H1 (cell line): ENCODE measurements at regions not wholly inside any gene's neighbourhood (a gene's known extent, or its start where the extent isn't known, plus 50 kb on each side); places are given as distances from the start of the nearest gene placed in this dataset.

Experiments used
- CTCF ChIA-PET: fragments of 300-600 bp; sonication (Branson Sonifier 250); formaldehyde crosslinking; loops from one replicate; lab custom pipeline; 2021; ENCODE audit not compliant: partially characterized antibody; lab: Charles Lee
- POLR2A ChIA-PET: fragments of 300-600 bp; sonication (Branson Sonifier 250); formaldehyde crosslinking; loops from one replicate; lab custom pipeline; 2021; ENCODE audit warnings: inconsistent platforms; ENCODE audit not compliant: partially characterized antibody; lab: Charles Lee
- DNase-seq, 2 experiments: peaks; one replicate each; pipeline versions ENCODE4 v3.0.0 to v3.0.0-alpha.2; 2010 to 2022; ENCODE audit warnings: low spot score in 2 of 2, low read depth in 1 of 2, mixed read lengths in 1 of 2
- FAIRE-seq: peaks from 2 replicates; lab custom pipeline; 2011; peaks lifted over from hg19 to GRCh38; lab: Jason Lieb, UNC
- H2AFZ ChIP-seq: 2 replicates; pipeline ENCODE4 v1.8.1; 2012; ENCODE audit warnings: low read length, inconsistent platforms
- H2AK5ac ChIP-seq: 2 replicates; pipeline ENCODE4 v1.6.1; 2013; ENCODE audit warnings: low read depth, low read length
- H2BK120ac ChIP-seq: replicated peaks from 2 replicates; pipeline ENCODE3; 2013; ENCODE audit warnings: low read depth, low read length, inconsistent platforms
- H2BK12ac ChIP-seq: 2 replicates; pipeline ENCODE4 v1.6.1; 2013; ENCODE audit warnings: low read depth, low read length
- H2BK15ac ChIP-seq: 2 replicates; pipeline ENCODE4 v1.6.1; 2013; ENCODE audit warnings: low read length
- H2BK20ac ChIP-seq: 2 replicates; pipeline ENCODE4 v1.6.1; 2013; ENCODE audit warnings: low read length
- H2BK5ac ChIP-seq: 2 replicates; pipeline ENCODE4 v1.6.1; 2013; ENCODE audit warnings: low read depth, low read length
- H3K14ac ChIP-seq: 2 replicates; pipeline ENCODE4 v1.6.1; 2013; ENCODE audit warnings: inconsistent platforms; ENCODE audit not compliant: insufficient read length
- H3K18ac ChIP-seq: 2 replicates; pipeline ENCODE4 v1.6.1; 2013; ENCODE audit warnings: low read length; ENCODE audit errors: extremely low read depth
- H3K23ac ChIP-seq: 2 replicates; pipeline ENCODE4 v1.6.1; 2013; ENCODE audit warnings: inconsistent platforms; ENCODE audit not compliant: insufficient read length
- H3K23me2 ChIP-seq: 2 replicates; pipeline ENCODE4 v1.6.1; 2013; ENCODE audit warnings: low read depth, low read length
- H3K27ac ChIP-seq: 2 replicates; pipeline ENCODE4 v1.6.1; 2011; ENCODE audit warnings: low read depth, low read length, inconsistent platforms
- H3K27me3 ChIP-seq, 4 experiments: replicated peaks in 1 of 4; 1 replicate in 1 of 4; 2 replicates in 3 of 4; pipeline versions ENCODE4 v1.6.1 to v1.8.1; 2011 to 2013; ENCODE audit warnings: low read length in 3 of 4, mild to moderate bottlenecking in 3 of 4, inconsistent platforms in 2 of 4, mixed read lengths in 2 of 4, moderate library complexity in 1 of 4; ENCODE audit not compliant: control insufficient read depth in 3 of 4, insufficient read depth in 3 of 4; ENCODE audit errors: extremely low read depth in 1 of 4
- H3K36me3 ChIP-seq, 4 experiments: 2 replicates each; pipeline versions ENCODE4 v1.6.1 to v1.8.1; 2011 to 2013; ENCODE audit warnings: mild to moderate bottlenecking in 4 of 4, low read length in 3 of 4, moderate library complexity in 2 of 4, control low read depth in 1 of 4, inconsistent platforms in 1 of 4; ENCODE audit not compliant: insufficient read depth in 4 of 4, control insufficient read depth in 2 of 4
- H3K4ac ChIP-seq: replicated peaks from 2 replicates; pipeline ENCODE3; 2013; ENCODE audit warnings: low read length, low read depth, mixed read lengths, inconsistent platforms; ENCODE audit not compliant: insufficient read length
- H3K4me1 ChIP-seq, 4 experiments: replicated peaks in 1 of 4; 1 replicate in 1 of 4; 2 replicates in 3 of 4; pipeline versions ENCODE4 v1.6.1 to v1.8.1; 2011 to 2013; ENCODE audit warnings: low read length in 3 of 4, inconsistent platforms in 2 of 4, mixed read lengths in 1 of 4; ENCODE audit not compliant: insufficient read depth in 4 of 4, control insufficient read depth in 3 of 4
- H3K4me2 ChIP-seq, 2 experiments: 2 replicates each; pipeline versions ENCODE4 v1.6.1 to v1.8.1; 2011 to 2013; ENCODE audit warnings: low read depth in 2 of 2, low read length in 2 of 2, control low read depth in 1 of 2, inconsistent platforms in 1 of 2, mild to moderate bottlenecking in 1 of 2; ENCODE audit not compliant: insufficient read depth in 1 of 2
- H3K4me3 ChIP-seq, 4 experiments: fragments of 200-600, 300-600 bp in 1 of 4; sonication (generic), shearing (Covaris generic), sonication (Bioruptor Twin) in 1 of 4; 2 replicates each; pipeline versions ENCODE4 v1.5.1 to v1.8.1; 2011 to 2016; ENCODE audit warnings: low read length in 4 of 4, low read depth in 3 of 4, control low read depth in 2 of 4, inconsistent platforms in 2 of 4, mild to moderate bottlenecking in 2 of 4, mixed read lengths in 1 of 4, moderate library complexity in 1 of 4; ENCODE audit not compliant: insufficient read depth in 2 of 4; ENCODE audit errors: extremely low read depth in 1 of 4
- H3K56ac ChIP-seq: replicated peaks from 2 replicates; pipeline ENCODE3; 2013; ENCODE audit warnings: low read depth, mild to moderate bottlenecking, mixed read lengths, low read length, inconsistent platforms; ENCODE audit not compliant: insufficient read length
- H3K79me1 ChIP-seq: 2 replicates; pipeline ENCODE4 v1.6.1; 2013; ENCODE audit warnings: low read depth, low read length, control low read depth
- H3K79me2 ChIP-seq, 2 experiments: 2 replicates each; pipeline versions ENCODE4 v1.6.1 to v1.8.1; 2012 to 2013; ENCODE audit warnings: low read length in 2 of 2, mild to moderate bottlenecking in 2 of 2, inconsistent platforms in 1 of 2; ENCODE audit not compliant: insufficient read depth in 2 of 2, control insufficient read depth in 1 of 2
- H3K9ac ChIP-seq, 4 experiments: replicated peaks in 1 of 4; 1 replicate in 1 of 4; 2 replicates in 3 of 4; pipeline versions ENCODE4 v1.6.1 to v1.8.1; 2011 to 2013; ENCODE audit warnings: low read depth in 3 of 4, low read length in 3 of 4, control low read depth in 2 of 4, mild to moderate bottlenecking in 2 of 4, moderate library complexity in 2 of 4, inconsistent platforms in 1 of 4; ENCODE audit errors: extremely low read depth in 1 of 4
- H3K9me3 ChIP-seq, 2 experiments: 2 replicates each; pipeline versions ENCODE4 v1.6.1 to v1.8.1; 2012 to 2013; ENCODE audit warnings: mild to moderate bottlenecking in 2 of 2, moderate library complexity in 2 of 2, control low read depth in 1 of 2, inconsistent platforms in 1 of 2, low read depth in 1 of 2, low read length in 1 of 2, mixed read lengths in 1 of 2; ENCODE audit not compliant: insufficient read depth in 2 of 2
- H4K20me1 ChIP-seq, 2 experiments: replicated peaks in 1 of 2; 2 replicates each; pipeline versions ENCODE3 to v1.8.1; 2011 to 2013; ENCODE audit warnings: inconsistent platforms in 2 of 2, low read length in 2 of 2, mild to moderate bottlenecking in 1 of 2; ENCODE audit not compliant: insufficient read depth in 2 of 2, control insufficient read depth in 1 of 2
- H4K5ac ChIP-seq: 2 replicates; pipeline ENCODE4 v1.6.1; 2013; ENCODE audit warnings: low read length, low read depth, mixed read lengths, inconsistent platforms; ENCODE audit not compliant: insufficient read length
- H4K8ac ChIP-seq: 2 replicates; pipeline ENCODE4 v1.8.0; 2013; ENCODE audit warnings: mild to moderate bottlenecking, moderate library complexity, low read length, inconsistent platforms; ENCODE audit not compliant: insufficient read depth; ENCODE audit errors: extremely low read depth
- H4K91ac ChIP-seq: replicated peaks from 2 replicates; pipeline ENCODE3; 2013; ENCODE audit warnings: low read length, mixed read lengths, inconsistent platforms; ENCODE audit not compliant: insufficient read length
- CEBPB ChIP-seq: IDR thresholded peaks from 2 replicates; pipeline ENCODE4 v1.6.1; 2012; ENCODE audit warnings: low read depth, low read length
- CHD1 ChIP-seq: IDR thresholded peaks from 2 replicates; pipeline ENCODE4 v1.6.1; 2012; ENCODE audit warnings: low read depth, low read length, improper control_type of control experiment
- FOSL1 ChIP-seq: IDR thresholded peaks from 2 replicates; pipeline ENCODE4 v1.6.1; 2011; ENCODE audit warnings: mild to moderate bottlenecking, low read depth, low read length, moderate library complexity; ENCODE audit not compliant: insufficient read depth
- MAFK ChIP-seq: IDR thresholded peaks from 2 replicates; pipeline ENCODE4 v1.6.1; 2012; ENCODE audit warnings: low read depth, mild to moderate bottlenecking, improper control_type of control experiment, low read length
- NRF1 ChIP-seq: IDR thresholded peaks from 2 replicates; pipeline ENCODE4 v1.6.1; 2011; ENCODE audit warnings: mild to moderate bottlenecking, low read depth, low read length, improper control_type of control experiment
- RAD21 ChIP-seq, 2 experiments: IDR thresholded peaks in 1 of 2; conservative IDR thresholded peaks in 1 of 2; 2 replicates each; pipeline ENCODE4 v1.6.1; 2011; ENCODE audit warnings: low read depth in 2 of 2, low read length in 2 of 2, improper control_type of control experiment in 1 of 2, inconsistent platforms in 1 of 2, mild to moderate bottlenecking in 1 of 2, moderate library complexity in 1 of 2
- ZNF274 ChIP-seq: IDR thresholded peaks from 2 replicates; pipeline ENCODE4 v1.7.0; 2012; ENCODE audit warnings: low read length, borderline replicate concordance; ENCODE audit errors: extremely low read depth
- WGBS, 2 experiments: shearing (Covaris generic) in 1 of 2; methylation state at CpG; one replicate each; pipeline versions ENCODE4 v1.1.6 to v1.1.7; 2013 to 2015; ENCODE audit warnings: low lambda C conversion rate in 2 of 2, mixed read lengths in 2 of 2, inconsistent platforms in 1 of 2, low coverage in 1 of 2, missing lambda C conversion rate in 1 of 2; ENCODE audit not compliant: insufficient replicate concordance in 2 of 2, insufficient coverage in 1 of 2, insufficient read length in 1 of 2; ENCODE audit errors: extremely low coverage in 1 of 2, missing lambda C conversion rate in 1 of 2; 5-methylcytosine and 5-hydroxymethylcytosine counted together
- TF ChIP-seq, protein P1 (sequence below): IDR thresholded peaks from 2 replicates; pipeline ENCODE4 v1.6.1; 2012; ENCODE audit warnings: inconsistent platforms

DNA sequence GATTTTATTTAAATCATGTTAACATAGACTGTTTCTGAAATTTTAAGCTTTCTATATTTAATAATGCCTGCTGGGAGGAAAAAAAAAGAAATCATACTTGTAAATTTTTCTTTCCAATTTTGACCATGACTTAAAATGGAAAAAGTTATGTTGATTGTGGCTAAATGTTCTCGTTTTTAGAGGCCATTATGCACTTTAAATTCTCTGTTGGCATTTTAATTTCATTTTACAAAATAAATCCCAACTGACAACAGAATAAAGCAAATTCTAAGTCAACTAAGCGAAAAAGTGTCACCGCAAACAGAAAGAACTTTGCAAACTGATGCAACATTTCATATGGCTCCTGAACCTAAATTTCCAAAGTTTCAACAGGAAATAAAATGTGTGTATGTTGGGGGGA, 74.8 kb upstream of the G2E3 start:
- Histone ChIP-seq H3K14ac (no peak overlapping the region), H3K4me2 (no peak overlapping the region), H3K36me3 (no peaks in the 10 kb centered on the region), H3K4me1 (peaks cover 0 to 3% (median 0%) of the 10 kb centered on the region in 4 experiments; a peak in 2 of 7 replicates), H4K91ac (no peak overlapping the region), H3K18ac (no peak overlapping the region), H2AFZ (no peak overlapping the region), H3K4ac (no peak overlapping the region), H3K4me3 (no peak overlapping the region), H3K23me2 (no peaks in the 10 kb centered on the region), H2BK12ac (no peak overlapping the region), H4K5ac (no peak overlapping the region), H3K79me1 (no peaks in the 10 kb centered on the region), H3K27ac (no peak overlapping the region), H2BK20ac (no peak overlapping the region), H2BK15ac (no peak overlapping the region), H3K27me3 (no peaks in the 10 kb centered on the region), H3K23ac (no peak overlapping the region), H3K9ac (no peak overlapping the region), H3K79me2 (no peaks in the 10 kb centered on the region), H2BK5ac (no peak overlapping the region), H3K9me3 (peaks cover 3 to 7% of the 10 kb centered on the region in 2 experiments), H4K20me1 (no peaks in the 10 kb centered on the region), H2AK5ac (no peak overlapping the region), H4K8ac (no peak overlapping the region), H2BK120ac (no peak overlapping the region), H3K56ac (no peak overlapping the region)
- no peak for DNase-seq
- TF ChIP-seq MAFK: no peak
- TF ChIP-seq FOSL1: no peak
- no peak for TF ChIP-seq ZNF274
- no peak for TF ChIP-seq RAD21 (IDR thresholded peaks at IDR 0.05 in 1 of 2, conservative IDR thresholded peaks at IDR 0.05 in 1 of 2; ENCODE audit: low read depth in 2 of 2, low read length in 2 of 2)
- no peak for TF ChIP-seq NRF1
- TF ChIP-seq, protein P1, sequence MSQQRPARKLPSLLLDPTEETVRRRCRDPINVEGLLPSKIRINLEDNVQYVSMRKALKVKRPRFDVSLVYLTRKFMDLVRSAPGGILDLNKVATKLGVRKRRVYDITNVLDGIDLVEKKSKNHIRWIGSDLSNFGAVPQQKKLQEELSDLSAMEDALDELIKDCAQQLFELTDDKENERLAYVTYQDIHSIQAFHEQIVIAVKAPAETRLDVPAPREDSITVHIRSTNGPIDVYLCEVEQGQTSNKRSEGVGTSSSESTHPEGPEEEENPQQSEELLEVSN: no peak
- no peak for TF ChIP-seq CHD1
- no peak for TF ChIP-seq CEBPB
- ChIA-PET POLR2A (no interaction called here), CTCF (interaction anchor here (1.0 kb wide), 2 partner anchors 30 to 109 kb away, joined by 3 to 4 read pairs; no protein-coding TSS in a partner anchor)
- no peak for FAIRE-seq
- 84% methylated on average over 3 of the region's 3 CpGs; no CpG with 5 or more reads in 1 of the 2 experiments for WGBS, 2 experiments
